Neural cell (in vitro differentiated cells): ENCODE measurements at regions not wholly inside any gene's neighbourhood (a gene's known extent, or its start where the extent isn't known, plus 50 kb on each side); places are given as distances from the start of the nearest gene placed in this dataset.

Experiments
- H2AFZ ChIP-seq: fragments of 200-600, 300-800 bp; sonication (generic), shearing (Covaris generic); 2 replicates; pipeline ENCODE4 v1.6.0; 2014; ENCODE audit warnings: low read depth, mild to moderate bottlenecking, antibody characterized with exemption, low read length, moderate library complexity
- H3F3A ChIP-seq: fragments of 200-600 bp; shearing (Covaris generic); 2 replicates; pipeline ENCODE4 v1.6.1; 2016; ENCODE audit warnings: mild to moderate bottlenecking, moderate library complexity, mixed read lengths, antibody characterized with exemption, low read length; ENCODE audit not compliant: insufficient read depth, poor library complexity, severe bottlenecking
- H3K27ac ChIP-seq: fragments of 200-600, 300-800 bp; sonication (generic), shearing (Covaris generic); 2 replicates; pipeline ENCODE4 v1.5.1; 2014; ENCODE audit warnings: mild to moderate bottlenecking, low read length, moderate library complexity
- H3K27me3 ChIP-seq: fragments of 300-800, 200-600 bp; sonication (generic), shearing (Covaris generic); 2 replicates; pipeline ENCODE4 v1.6.0; 2014; ENCODE audit warnings: mild to moderate bottlenecking, low read depth, low read length, moderate library complexity; ENCODE audit not compliant: insufficient read depth
- H3K36me3 ChIP-seq: fragments of 300-800, 200-600 bp; sonication (generic), shearing (Covaris generic); 2 replicates; pipeline ENCODE4 v1.5.1; 2014; ENCODE audit warnings: mild to moderate bottlenecking, antibody characterized with exemption, low read length, moderate library complexity; ENCODE audit not compliant: insufficient read depth
- H3K4me2 ChIP-seq: fragments of 300-800, 200-600 bp; sonication (generic), shearing (Covaris generic); 2 replicates; pipeline ENCODE4 v1.6.0; 2014; ENCODE audit warnings: mild to moderate bottlenecking, low read length
- H3K4me3 ChIP-seq: fragments of 300-800, 200-600 bp; sonication (generic), shearing (Covaris generic); 2 replicates; pipeline ENCODE4 v1.5.1; 2014; ENCODE audit warnings: mild to moderate bottlenecking, low read length, moderate library complexity
- H3K79me2 ChIP-seq: fragments of 200-600 bp; shearing (Covaris generic); replicated peaks from 2 replicates; pipeline ENCODE4 v1.6.0; 2014; ENCODE audit warnings: mild to moderate bottlenecking, low read length, moderate library complexity; ENCODE audit not compliant: insufficient read depth
- H3K9ac ChIP-seq: fragments of 300-800, 200-600 bp; sonication (generic), shearing (Covaris generic); 2 replicates; pipeline ENCODE4 v1.6.1; 2016; ENCODE audit warnings: mild to moderate bottlenecking, low read length, mixed read lengths
- H3K9me2 ChIP-seq: fragments of 200-600 bp; shearing (Covaris generic); 2 replicates; pipeline ENCODE4 v1.6.1; 2016; ENCODE audit warnings: mild to moderate bottlenecking, low read length, mixed read lengths; ENCODE audit not compliant: insufficient read depth
- H3K9me3 ChIP-seq: fragments of 200-600, 300-800 bp; sonication (generic), shearing (Covaris generic); 2 replicates; pipeline ENCODE4 v1.6.1; 2016; ENCODE audit warnings: mild to moderate bottlenecking, mixed run types, low read length, moderate library complexity, mixed read lengths
- H4K20me1 ChIP-seq: fragments of 200-600 bp; shearing (Covaris generic); 2 replicates; pipeline ENCODE4 v1.6.1; 2016; ENCODE audit warnings: mild to moderate bottlenecking, mixed run types; ENCODE audit not compliant: insufficient read depth
- EP300 ChIP-seq: fragments of 450-650 bp; conservative IDR thresholded peaks from 2 replicates; pipeline ENCODE4 v1.6.1; 2014; ENCODE audit warnings: antibody characterized with exemption, mild to moderate bottlenecking, moderate library complexity; ENCODE audit not compliant: poor library complexity, severe bottlenecking
- EZH2 ChIP-seq: fragments of 200-600, 300-800 bp; shearing (Covaris generic), sonication (generic); IDR thresholded peaks from 2 replicates; pipeline ENCODE4 v1.6.1; 2014; ENCODE audit warnings: antibody characterized with exemption, low read length, borderline replicate concordance, mild to moderate bottlenecking; ENCODE audit not compliant: insufficient read depth, poor library complexity, severe bottlenecking
- MXI1 ChIP-seq: fragments of 450-650 bp; conservative IDR thresholded peaks from 2 replicates; pipeline ENCODE4 v1.6.1; 2014; ENCODE audit warnings: antibody characterized with exemption, mild to moderate bottlenecking; ENCODE audit not compliant: poor library complexity, severe bottlenecking
- POLR2AphosphoS5 ChIP-seq: IDR thresholded peaks from 2 replicates; pipeline ENCODE4 v1.6.1; 2012
- RAD21 ChIP-seq: fragments of 450-650 bp; conservative IDR thresholded peaks from 2 replicates; pipeline ENCODE4 v1.6.1; 2014; ENCODE audit warnings: antibody characterized with exemption, mild to moderate bottlenecking, moderate library complexity
- REST ChIP-seq: IDR thresholded peaks from 2 replicates; pipeline ENCODE4 v1.6.1; 2012; ENCODE audit warnings: borderline replicate concordance
- SMC3 ChIP-seq: fragments of 450-650 bp; conservative IDR thresholded peaks from 2 replicates; pipeline ENCODE4 v1.6.1; 2014; ENCODE audit warnings: antibody characterized with exemption, mild to moderate bottlenecking, moderate library complexity; ENCODE audit not compliant: poor library complexity
- TAF1 ChIP-seq: IDR thresholded peaks from 2 replicates; pipeline ENCODE4 v1.6.1; 2012; ENCODE audit warnings: low read depth
- TF ChIP-seq, protein P1 (sequence below): fragments of 450-650 bp; IDR thresholded peaks from 2 replicates; pipeline ENCODE4 v1.5.1; 2014; ENCODE audit warnings: antibody characterized with exemption, mild to moderate bottlenecking, moderate library complexity; ENCODE audit not compliant: poor library complexity, severe bottlenecking

GRCh38 chr15:53203454-53203853, 413.3 kb upstream of the ONECUT1 start:
- Histone ChIP-seq H4K20me1 (no peaks in the 10 kb centered on the region), H3K4me3 (no peak overlapping the region), H3K27me3 (no peaks in the 10 kb centered on the region), H3K9ac (no peak overlapping the region), H3K36me3 (no peaks in the 10 kb centered on the region), H3K9me3 (no peaks in the 10 kb centered on the region), H3K79me2 (no peaks in the 10 kb centered on the region), H3K9me2 (no peaks in the 10 kb centered on the region), H3F3A (no peaks in the 10 kb centered on the region), H2AFZ (no peak overlapping the region), H3K4me2 (no peak overlapping the region), H3K27ac (no peak overlapping the region)
- TF ChIP-seq POLR2AphosphoS5 = no peak
- TF ChIP-seq RAD21 = no peak
- no peak for TF ChIP-seq EZH2
- TF ChIP-seq, protein P1, sequence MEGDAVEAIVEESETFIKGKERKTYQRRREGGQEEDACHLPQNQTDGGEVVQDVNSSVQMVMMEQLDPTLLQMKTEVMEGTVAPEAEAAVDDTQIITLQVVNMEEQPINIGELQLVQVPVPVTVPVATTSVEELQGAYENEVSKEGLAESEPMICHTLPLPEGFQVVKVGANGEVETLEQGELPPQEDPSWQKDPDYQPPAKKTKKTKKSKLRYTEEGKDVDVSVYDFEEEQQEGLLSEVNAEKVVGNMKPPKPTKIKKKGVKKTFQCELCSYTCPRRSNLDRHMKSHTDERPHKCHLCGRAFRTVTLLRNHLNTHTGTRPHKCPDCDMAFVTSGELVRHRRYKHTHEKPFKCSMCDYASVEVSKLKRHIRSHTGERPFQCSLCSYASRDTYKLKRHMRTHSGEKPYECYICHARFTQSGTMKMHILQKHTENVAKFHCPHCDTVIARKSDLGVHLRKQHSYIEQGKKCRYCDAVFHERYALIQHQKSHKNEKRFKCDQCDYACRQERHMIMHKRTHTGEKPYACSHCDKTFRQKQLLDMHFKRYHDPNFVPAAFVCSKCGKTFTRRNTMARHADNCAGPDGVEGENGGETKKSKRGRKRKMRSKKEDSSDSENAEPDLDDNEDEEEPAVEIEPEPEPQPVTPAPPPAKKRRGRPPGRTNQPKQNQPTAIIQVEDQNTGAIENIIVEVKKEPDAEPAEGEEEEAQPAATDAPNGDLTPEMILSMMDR = no peak
- TF ChIP-seq MXI1 = no peak
- no peak for TF ChIP-seq SMC3
- TF ChIP-seq REST = no peak
- no peak for TF ChIP-seq EP300
- no peak for TF ChIP-seq TAF1

DNA sequence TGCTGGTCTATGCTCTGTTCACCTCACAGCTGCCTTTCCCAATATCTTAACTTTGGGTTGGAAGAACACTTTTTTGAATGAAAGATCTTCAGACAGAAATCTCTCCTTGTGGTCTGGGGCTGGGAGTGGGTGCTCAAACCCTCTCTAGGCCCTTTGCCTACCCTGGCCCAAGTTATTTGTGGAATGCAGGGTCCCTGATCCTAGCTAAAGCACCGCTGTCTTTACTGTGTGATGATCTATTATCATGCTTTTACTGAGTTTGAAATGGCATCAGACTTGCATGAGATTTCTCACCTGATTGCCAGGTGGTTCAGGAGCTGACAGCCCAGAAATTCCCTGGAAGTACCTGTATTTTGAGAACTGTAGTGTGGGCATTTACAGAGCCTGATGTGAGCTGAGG, 412.7 kb upstream of the ONECUT1 start:
- no peaks in the 10 kb centered on the region for H3K9me3 ChIP-seq
- TF ChIP-seq EZH2 (no peak), RAD21 (no peak), REST (no peak), SMC3 (no peak), EP300 (no peak), POLR2AphosphoS5 (no peak), MXI1 (no peak), TAF1 (no peak)
- TF ChIP-seq, protein P1 = no peak
- no peak overlapping the region for H3K4me2 ChIP-seq
- no peak overlapping the region for H3K9ac ChIP-seq
- no peaks in the 10 kb centered on the region for H3K27me3 ChIP-seq
- no peaks in the 10 kb centered on the region for H3F3A ChIP-seq
- H3K4me3 ChIP-seq = no peak overlapping the region
- no peaks in the 10 kb centered on the region for H4K20me1 ChIP-seq
- no peaks in the 10 kb centered on the region for H3K36me3 ChIP-seq
- no peaks in the 10 kb centered on the region for H3K79me2 ChIP-seq
- H3K27ac ChIP-seq = no peak overlapping the region
- no peaks in the 10 kb centered on the region for H3K9me2 ChIP-seq
- H2AFZ ChIP-seq = no peak overlapping the region
